ENCODE measurements at regions not wholly inside any gene's neighbourhood (a gene's known extent, or its start where the extent isn't known, plus 50 kb on each side); places are given as distances from the start of the nearest gene placed in this dataset.
A peak's percentile ranks its signal among the peaks of the same experiment; 100 is the strongest.

DNA sequence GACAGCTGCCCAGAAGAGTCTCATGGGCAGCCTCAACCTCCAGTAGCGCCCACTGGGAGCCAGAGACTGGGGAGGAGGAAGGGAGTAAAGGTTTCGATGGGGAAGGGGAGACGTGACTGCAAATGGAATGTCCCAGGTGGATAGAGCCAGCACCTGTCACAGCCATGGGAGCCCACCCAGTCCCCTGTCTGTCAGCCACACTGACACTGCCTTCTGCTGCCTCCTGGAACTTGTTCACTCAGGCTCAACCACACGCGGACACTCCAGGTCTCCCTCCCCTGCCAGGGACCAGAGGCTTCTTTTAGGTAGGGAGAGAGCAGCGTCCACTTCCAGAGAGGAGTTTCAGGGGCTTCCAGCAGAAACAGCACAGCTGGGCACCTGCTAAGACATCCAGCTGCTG lies 346.3 kb downstream of the NPHP4 start:
- no peak overlapping the region for H3K27ac Mint-ChIP-seq
- H3K79me2 ChIP-seq (ENCODE audit: low read depth) = no peaks in the 10 kb centered on the region
- H3K9ac ChIP-seq = no peak overlapping the region
- H3K9me3 Mint-ChIP-seq = peaks cover 5% of the 10 kb centered on the region
- no peak for DNase-seq (ENCODE audit: low spot score)
- peaks cover 13% of the 10 kb centered on the region for H3K27me3 Mint-ChIP-seq (ENCODE audit: insufficient read depth, low read depth)
- no peaks in the 10 kb centered on the region for H3K36me3 Mint-ChIP-seq
- no peak overlapping the region for H3K27ac ChIP-seq
- no peak overlapping the region for H3K4me3 ChIP-seq
- no peaks in the 10 kb centered on the region for H3K36me3 ChIP-seq
- H3K27me3 ChIP-seq = no peaks in the 10 kb centered on the region
- TF ChIP-seq EZH2 (IDR thresholded peaks at IDR 0.05) (no peak), CTCF (IDR thresholded peaks at IDR 0.05) (no peak), EZH2phosphoT487 (IDR thresholded peaks at IDR 0.05) (no peak)
- H3K4me1 Mint-ChIP-seq = peaks cover 15% of the 10 kb centered on the region
- no peak overlapping the region for H3K4me2 ChIP-seq
- H2AFZ ChIP-seq (replicated peaks) = no peak overlapping the region
- H3K9me3 ChIP-seq (ENCODE audit: low read depth) = no peaks in the 10 kb centered on the region
- H4K20me1 ChIP-seq (ENCODE audit: low read depth) = no peaks in the 10 kb centered on the region
- H3K4me1 ChIP-seq = no peaks in the 10 kb centered on the region
- no peak overlapping the region for H3K4me3 Mint-ChIP-seq
- H3F3A ChIP-seq (ENCODE audit: low read depth) = no peaks in the 10 kb centered on the region

DNA sequence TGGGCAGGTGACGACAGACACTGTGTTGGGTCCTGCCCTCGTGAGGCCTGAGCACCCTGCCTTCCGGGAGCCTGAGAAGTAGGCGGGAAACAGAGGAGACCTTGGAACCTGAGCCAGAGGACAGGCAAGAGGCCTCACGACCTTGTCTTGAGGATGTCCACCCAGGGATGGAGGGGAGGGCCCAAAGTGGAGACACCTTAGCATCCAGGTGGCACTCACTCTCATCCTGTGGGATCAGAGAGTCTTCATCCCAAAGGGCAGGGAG lies 347.2 kb downstream of the NPHP4 start:
- Histone ChIP-seq H3F3A (ENCODE audit: low read depth) (no peaks in the 10 kb centered on the region), H3K9ac (no peak overlapping the region), H3K4me1 (no peaks in the 10 kb centered on the region), H3K9me3 (ENCODE audit: low read depth) (no peaks in the 10 kb centered on the region), H3K79me2 (ENCODE audit: low read depth) (no peaks in the 10 kb centered on the region), H3K36me3 (no peaks in the 10 kb centered on the region), H4K20me1 (ENCODE audit: low read depth) (no peaks in the 10 kb centered on the region), H2AFZ (replicated peaks) (no peak overlapping the region), H3K27ac (no peak overlapping the region), H3K27me3 (no peaks in the 10 kb centered on the region), H3K4me3 (no peak overlapping the region), H3K4me2 (no peak overlapping the region)
- Mint-ChIP-seq H3K4me3 (no peak overlapping the region), H3K36me3 (no peaks in the 10 kb centered on the region), H3K9me3 (peaks cover 5% of the 10 kb centered on the region), H3K4me1 (peaks cover 12% of the 10 kb centered on the region), H3K27ac (no peak overlapping the region), H3K27me3 (ENCODE audit: insufficient read depth, low read depth) (peaks cover 11% of the 10 kb centered on the region)
- DNase-seq (ENCODE audit: low spot score) = no peak
- TF ChIP-seq EZH2phosphoT487 (IDR thresholded peaks at IDR 0.05) = no peak
- no peak for TF ChIP-seq EZH2 (IDR thresholded peaks at IDR 0.05)
- no peak for TF ChIP-seq CTCF (IDR thresholded peaks at IDR 0.05)

GRCh38 chr1:5644281-5645134 lies 347.7 kb downstream of the NPHP4 start:
- Mint-ChIP-seq H3K27me3 (ENCODE audit: insufficient read depth, low read depth) (peaks cover 9% of the 10 kb centered on the region), H3K27ac (no peak overlapping the region), H3K9me3 (peaks cover 5% of the 10 kb centered on the region), H3K4me3 (peak overlapping the region; percentile 18), H3K36me3 (no peaks in the 10 kb centered on the region), H3K4me1 (peaks cover 12% of the 10 kb centered on the region)
- no peaks in the 10 kb centered on the region for H3K36me3 ChIP-seq
- H3K4me3 ChIP-seq = no peak overlapping the region
- no peak overlapping the region for H3K4me2 ChIP-seq
- H4K20me1 ChIP-seq (ENCODE audit: low read depth) = no peaks in the 10 kb centered on the region
- no peak overlapping the region for H3K9ac ChIP-seq
- H3K27me3 ChIP-seq = no peaks in the 10 kb centered on the region
- no peaks in the 10 kb centered on the region for H3K79me2 ChIP-seq (ENCODE audit: low read depth)
- H3K9me3 ChIP-seq (ENCODE audit: low read depth) = no peaks in the 10 kb centered on the region
- no peak overlapping the region for H3K27ac ChIP-seq
- DNase-seq (ENCODE audit: low spot score) = no peak
- no peaks in the 10 kb centered on the region for H3K4me1 ChIP-seq
- TF ChIP-seq EZH2 (IDR thresholded peaks at IDR 0.05) (no peak), CTCF (IDR thresholded peaks at IDR 0.05) (no peak), EZH2phosphoT487 (IDR thresholded peaks at IDR 0.05) (no peak)
- no peaks in the 10 kb centered on the region for H3F3A ChIP-seq (ENCODE audit: low read depth)
- no peak overlapping the region for H2AFZ ChIP-seq (replicated peaks)

Data from neural progenitor cell (in vitro differentiated cells).